SK-N-MC (cell line): ENCODE measurements at regions not wholly inside any gene's neighbourhood (a gene's known extent, or its start where the extent isn't known, plus 50 kb on each side); places are given as distances from the start of the nearest gene placed in this dataset.

ENCODE experiments used
- EZH2 ChIP-seq: fragments of 200-600 bp; sonication (generic); IDR thresholded peaks from one replicate; pipeline ENCODE4 v1.6.1; 2017; ENCODE audit warnings: antibody characterized with exemption
- FOXP2 ChIP-seq: optimal IDR thresholded peaks from 2 replicates; pipeline ENCODE3; 2011; ENCODE audit warnings: mild to moderate bottlenecking, moderate library complexity; ENCODE audit not compliant: insufficient read depth; ENCODE audit errors: extremely low read length, control extremely low read depth
- POLR2AphosphoS5 ChIP-seq: IDR thresholded peaks from 2 replicates; pipeline ENCODE4 v1.6.1; 2012; ENCODE audit warnings: mild to moderate bottlenecking, low read depth, low read length, borderline replicate concordance

GRCh38 chr11:127737499-127737898 is 736.9 kb upstream of the KIRREL3 start:
- no peak for TF ChIP-seq POLR2AphosphoS5
- no peak for TF ChIP-seq FOXP2
- no peak for TF ChIP-seq EZH2
